Upper lobe of left lung (tissue), 4 donors: ENCODE measurements at regions not wholly inside any gene's neighbourhood (a gene's known extent, or its start where the extent isn't known, plus 50 kb on each side); places are given as distances from the start of the nearest gene placed in this dataset.
"Not testable (repeated sequence)": the region's sequence is repeated elsewhere in the genome, so short reads cannot be mapped to it uniquely, and the experiment has no call there.

Source experiments
- EP300 ChIP-seq, 4 donors: sonication (generic); formaldehyde crosslinking; IDR thresholded peaks; one replicate each; pipeline ENCODE4 v1.5.1; 2017; ENCODE audit warnings: antibody characterized with exemption in 4 of 4, control low read depth in 2 of 4
- POLR2A ChIP-seq, 4 donors: fragments of 450-650 bp; IDR thresholded peaks; one replicate each; pipeline ENCODE4 v1.5.1; 2016 to 2017; ENCODE audit warnings: antibody characterized with exemption in 4 of 4, mild to moderate bottlenecking in 2 of 4
- TF ChIP-seq, protein P1 (sequence below), 6 experiments: fragments of 450-650 bp in 4 of 6; fragments of 200-600 bp in 2 of 6; sonication (generic) in 2 of 6; IDR thresholded peaks; one replicate each; pipeline ENCODE4 v1.5.1; 2016 to 2019; ENCODE audit warnings: antibody characterized with exemption in 6 of 6

GRCh38 chr1:79894129-79894528, 887.6 kb upstream of the ADGRL4 start:
- not testable (repeated sequence) for TF ChIP-seq POLR2A, EP300 (IDR thresholded peaks at IDR 0.05)
- TF ChIP-seq, protein P1, sequence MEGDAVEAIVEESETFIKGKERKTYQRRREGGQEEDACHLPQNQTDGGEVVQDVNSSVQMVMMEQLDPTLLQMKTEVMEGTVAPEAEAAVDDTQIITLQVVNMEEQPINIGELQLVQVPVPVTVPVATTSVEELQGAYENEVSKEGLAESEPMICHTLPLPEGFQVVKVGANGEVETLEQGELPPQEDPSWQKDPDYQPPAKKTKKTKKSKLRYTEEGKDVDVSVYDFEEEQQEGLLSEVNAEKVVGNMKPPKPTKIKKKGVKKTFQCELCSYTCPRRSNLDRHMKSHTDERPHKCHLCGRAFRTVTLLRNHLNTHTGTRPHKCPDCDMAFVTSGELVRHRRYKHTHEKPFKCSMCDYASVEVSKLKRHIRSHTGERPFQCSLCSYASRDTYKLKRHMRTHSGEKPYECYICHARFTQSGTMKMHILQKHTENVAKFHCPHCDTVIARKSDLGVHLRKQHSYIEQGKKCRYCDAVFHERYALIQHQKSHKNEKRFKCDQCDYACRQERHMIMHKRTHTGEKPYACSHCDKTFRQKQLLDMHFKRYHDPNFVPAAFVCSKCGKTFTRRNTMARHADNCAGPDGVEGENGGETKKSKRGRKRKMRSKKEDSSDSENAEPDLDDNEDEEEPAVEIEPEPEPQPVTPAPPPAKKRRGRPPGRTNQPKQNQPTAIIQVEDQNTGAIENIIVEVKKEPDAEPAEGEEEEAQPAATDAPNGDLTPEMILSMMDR (IDR thresholded peaks at IDR 0.05): not testable (repeated sequence)
